DND-41 (cell line): ENCODE measurements at regions not wholly inside any gene's neighbourhood (a gene's known extent, or its start where the extent isn't known, plus 50 kb on each side); places are given as distances from the start of the nearest gene placed in this dataset.

Experiments
- EZH2 ChIP-seq: IDR thresholded peaks from 3 replicates; pipeline ENCODE4 v1.6.1; 2012; ENCODE audit warnings: borderline replicate concordance, low read depth, mild to moderate bottlenecking, moderate library complexity, low read length, inconsistent platforms; ENCODE audit not compliant: severe bottlenecking
- TF ChIP-seq, protein P1 (sequence below): IDR thresholded peaks from 2 replicates; pipeline ENCODE4 v1.5.1; 2012; ENCODE audit warnings: borderline replicate concordance, low read length, moderate library complexity, mild to moderate bottlenecking; ENCODE audit not compliant: poor library complexity, severe bottlenecking; ENCODE audit errors: extremely low read depth

DNA sequence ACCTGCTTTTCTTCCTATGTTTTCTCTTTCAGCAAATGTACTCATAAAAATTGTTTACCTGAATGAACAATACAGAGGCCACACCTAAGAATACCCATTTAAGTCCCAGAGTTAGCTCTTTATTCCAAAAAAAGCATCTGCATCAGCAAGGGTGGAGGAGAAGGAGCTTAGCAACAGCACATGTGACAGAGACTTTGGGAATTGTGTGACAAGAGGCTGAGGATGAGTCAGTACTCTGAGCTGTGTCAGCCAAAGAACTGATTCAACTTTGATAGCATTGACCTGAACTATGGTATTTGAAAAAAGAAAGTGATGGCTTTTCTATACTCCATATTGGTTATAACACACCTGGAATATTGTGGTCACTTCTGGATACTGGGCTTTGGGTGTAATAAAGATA lies 162.7 kb downstream of the ZNF648 start:
- TF ChIP-seq, protein P1, sequence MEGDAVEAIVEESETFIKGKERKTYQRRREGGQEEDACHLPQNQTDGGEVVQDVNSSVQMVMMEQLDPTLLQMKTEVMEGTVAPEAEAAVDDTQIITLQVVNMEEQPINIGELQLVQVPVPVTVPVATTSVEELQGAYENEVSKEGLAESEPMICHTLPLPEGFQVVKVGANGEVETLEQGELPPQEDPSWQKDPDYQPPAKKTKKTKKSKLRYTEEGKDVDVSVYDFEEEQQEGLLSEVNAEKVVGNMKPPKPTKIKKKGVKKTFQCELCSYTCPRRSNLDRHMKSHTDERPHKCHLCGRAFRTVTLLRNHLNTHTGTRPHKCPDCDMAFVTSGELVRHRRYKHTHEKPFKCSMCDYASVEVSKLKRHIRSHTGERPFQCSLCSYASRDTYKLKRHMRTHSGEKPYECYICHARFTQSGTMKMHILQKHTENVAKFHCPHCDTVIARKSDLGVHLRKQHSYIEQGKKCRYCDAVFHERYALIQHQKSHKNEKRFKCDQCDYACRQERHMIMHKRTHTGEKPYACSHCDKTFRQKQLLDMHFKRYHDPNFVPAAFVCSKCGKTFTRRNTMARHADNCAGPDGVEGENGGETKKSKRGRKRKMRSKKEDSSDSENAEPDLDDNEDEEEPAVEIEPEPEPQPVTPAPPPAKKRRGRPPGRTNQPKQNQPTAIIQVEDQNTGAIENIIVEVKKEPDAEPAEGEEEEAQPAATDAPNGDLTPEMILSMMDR, result no peak
- no peak for TF ChIP-seq EZH2
